ENCODE measurements at regions not wholly inside any gene's neighbourhood (a gene's known extent, or its start where the extent isn't known, plus 50 kb on each side); places are given as distances from the start of the nearest gene placed in this dataset.
A peak's percentile ranks its signal among the peaks of the same experiment; 100 is the strongest.
"Not testable (repeated sequence)": the region's sequence is repeated elsewhere in the genome, so short reads cannot be mapped to it uniquely, and the experiment has no call there.

DNA sequence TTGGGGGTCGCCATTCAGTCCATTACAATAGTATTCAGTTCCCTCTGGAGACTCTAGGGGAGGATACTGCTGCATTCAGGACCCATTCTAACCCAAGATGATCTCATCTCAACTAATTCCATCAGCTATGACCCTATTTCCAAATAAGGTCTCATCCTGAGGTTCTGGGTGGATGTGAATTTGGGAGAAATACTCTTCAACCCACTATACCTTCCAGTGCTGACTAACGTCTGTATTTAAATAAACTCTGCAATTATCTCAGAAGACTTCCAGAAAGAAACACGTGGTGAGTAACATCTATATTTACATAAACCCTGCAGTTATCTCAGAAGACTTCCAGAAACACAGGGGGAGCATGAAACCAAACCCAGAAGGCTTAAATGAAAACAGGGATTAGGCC, 1300.7 kb downstream of the PCDH9 start:
- TF ChIP-seq CTCF (IDR thresholded peaks at IDR 0.05; ENCODE audit: insufficient read depth, low read length, severe bottlenecking), result no peak
- DNase-seq (ENCODE audit: low read depth) (no peak), FAIRE-seq (no peak)
- Histone ChIP-seq H3K36me3 (ENCODE audit: control insufficient read depth, insufficient read depth, low read length) (no peaks in the 10 kb centered on the region), H3K27me3 (ENCODE audit: control insufficient read depth, insufficient read depth, low read length) (no peaks in the 10 kb centered on the region), H3K4me3 (ENCODE audit: low read depth, low read length) (no peak overlapping the region)

- TF ChIP-seq CTCF (IDR thresholded peaks at IDR 0.05; ENCODE audit: insufficient read depth, low read length, severe bottlenecking), result peak; percentile 25
- H3K4me3 ChIP-seq (ENCODE audit: low read depth, low read length), result no peak overlapping the region
- FAIRE-seq, result no peak
Observed at GRCh38 chr13:65926750-65927171, 1303.4 kb downstream of the PCDH9 start.

GRCh38 chr13:65922846-65923245, 1307.3 kb downstream of the PCDH9 start:
- FAIRE-seq; H3K36me3 ChIP-seq (ENCODE audit: control insufficient read depth, insufficient read depth, low read length); DNase-seq (ENCODE audit: low read depth); H3K4me3 ChIP-seq (ENCODE audit: low read depth, low read length); H3K27me3 ChIP-seq (ENCODE audit: control insufficient read depth, insufficient read depth, low read length): not testable (repeated sequence)

More at GRCh38 chr13:65926750-65927171, 1303.4 kb downstream of the PCDH9 start:
- no peaks in the 10 kb centered on the region for H3K27me3 ChIP-seq (ENCODE audit: control insufficient read depth, insufficient read depth, low read length)
- DNase-seq (ENCODE audit: low read depth), result no peak
- no peaks in the 10 kb centered on the region for H3K36me3 ChIP-seq (ENCODE audit: control insufficient read depth, insufficient read depth, low read length)

DNA sequence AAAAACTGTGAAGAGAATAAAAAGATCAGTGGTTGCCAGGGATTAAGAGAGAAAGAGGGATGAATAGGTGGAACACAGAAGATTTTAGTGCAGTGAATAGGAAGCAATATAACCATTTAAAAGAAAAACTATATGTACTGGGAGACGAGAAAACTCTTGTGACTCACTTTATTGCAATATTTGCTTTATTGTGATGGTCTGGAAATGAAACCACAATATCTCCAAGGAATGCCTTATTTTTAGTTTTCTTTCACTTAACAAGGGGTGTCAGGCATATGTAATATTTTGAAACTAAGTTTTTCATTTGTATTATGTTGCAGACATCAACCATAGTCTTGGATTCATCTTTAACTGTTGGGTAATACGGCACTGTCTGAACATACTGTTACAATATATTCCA, 1308.2 kb downstream of the PCDH9 start:
- H3K4me3 ChIP-seq (ENCODE audit: low read depth, low read length), result no peak overlapping the region
- H3K27me3 ChIP-seq (ENCODE audit: control insufficient read depth, insufficient read depth, low read length), result no peaks in the 10 kb centered on the region
- no peak for FAIRE-seq

GRCh38 chr13:65917731-65918130, 1312.4 kb downstream of the PCDH9 start:
- no peak for TF ChIP-seq CTCF (IDR thresholded peaks at IDR 0.05; ENCODE audit: insufficient read depth, low read length, severe bottlenecking)
- H3K27me3 ChIP-seq (ENCODE audit: control insufficient read depth, insufficient read depth, low read length), result no peaks in the 10 kb centered on the region
- H3K36me3 ChIP-seq (ENCODE audit: control insufficient read depth, insufficient read depth, low read length), result no peaks in the 10 kb centered on the region
- no peak for FAIRE-seq
- H3K4me3 ChIP-seq (ENCODE audit: low read depth, low read length), result no peak overlapping the region
- no peak for DNase-seq (ENCODE audit: low read depth)

More for the DNA sequence above, 1308.2 kb downstream of the PCDH9 start:
- TF ChIP-seq CTCF (IDR thresholded peaks at IDR 0.05; ENCODE audit: insufficient read depth, low read length, severe bottlenecking), result no peak
- no peaks in the 10 kb centered on the region for H3K36me3 ChIP-seq (ENCODE audit: control insufficient read depth, insufficient read depth, low read length)
- DNase-seq (ENCODE audit: low read depth), result peak; percentile 23

GRCh38 chr13:65915195-65915594, 1314.9 kb downstream of the PCDH9 start:
- Histone ChIP-seq H3K36me3 (ENCODE audit: control insufficient read depth, insufficient read depth, low read length) (no peaks in the 10 kb centered on the region), H3K27me3 (ENCODE audit: control insufficient read depth, insufficient read depth, low read length) (no peaks in the 10 kb centered on the region), H3K4me3 (ENCODE audit: low read depth, low read length) (no peak overlapping the region)
- TF ChIP-seq CTCF (IDR thresholded peaks at IDR 0.05; ENCODE audit: insufficient read depth, low read length, severe bottlenecking), result no peak
- no peak for FAIRE-seq
- no peak for DNase-seq (ENCODE audit: low read depth)
